WERI-Rb-1 (cell line): ENCODE measurements at regions not wholly inside any gene's neighbourhood (a gene's known extent, or its start where the extent isn't known, plus 50 kb on each side); places are given as distances from the start of the nearest gene placed in this dataset.

ENCODE experiments used
- DNase-seq: peaks from one replicate; pipeline ENCODE4 v3.0.0-alpha.2; 2020
- H3K27ac ChIP-seq: fragments of 250-450 bp; sonication (Bioruptor Pico); 2 replicates; pipeline ENCODE4 v1.5.1; 2020; ENCODE audit warnings: mild to moderate bottlenecking, moderate library complexity
- H3K27me3 ChIP-seq: fragments of 250-450 bp; sonication (Bioruptor Pico); 2 replicates; pipeline ENCODE4 v1.5.1; 2021; ENCODE audit warnings: mild to moderate bottlenecking, low read depth, moderate library complexity; ENCODE audit not compliant: insufficient read depth, severe bottlenecking
- H3K36me3 ChIP-seq: fragments of 250-450 bp; sonication (Bioruptor Pico); 2 replicates; pipeline ENCODE4 v1.5.1; 2020; ENCODE audit warnings: mild to moderate bottlenecking, moderate library complexity
- H3K4me3 ChIP-seq: 2 replicates; pipeline ENCODE4 v1.5.1; 2011; ENCODE audit warnings: low read depth, mild to moderate bottlenecking, control low read depth, low read length
- H3K9me3 ChIP-seq: fragments of 250-450 bp; sonication (Bioruptor Pico); 2 replicates; pipeline ENCODE4 v1.5.1; 2021; ENCODE audit warnings: mild to moderate bottlenecking, moderate library complexity; ENCODE audit not compliant: severe bottlenecking
- CTCF ChIP-seq: IDR thresholded peaks from 2 replicates; pipeline ENCODE4 v1.5.1; 2011; ENCODE audit warnings: low read depth, mild to moderate bottlenecking, control low read depth, inconsistent platforms, low read length

DNA sequence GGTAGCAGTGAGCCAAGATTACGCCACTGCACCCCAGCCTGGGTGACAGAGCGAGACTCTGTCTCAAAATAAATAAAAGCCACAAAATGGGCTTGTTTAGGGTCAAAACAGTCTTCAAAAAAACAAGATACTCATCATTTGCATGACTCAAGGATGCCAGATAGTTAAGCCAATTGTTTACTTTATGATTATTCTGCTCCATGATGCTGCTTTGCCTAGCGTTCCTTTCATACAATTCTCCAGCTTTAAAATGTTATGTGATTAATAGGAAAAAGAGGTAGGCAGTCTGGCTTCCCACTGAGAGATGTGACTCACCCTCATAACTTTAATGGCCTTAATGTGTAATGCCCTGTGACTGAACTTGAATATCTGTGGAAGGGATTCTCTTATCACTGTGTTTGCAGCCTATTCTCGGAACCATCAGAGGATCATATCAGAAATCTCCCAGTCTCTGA, 364.6 kb upstream of the TRPC7 start:
- Histone ChIP-seq H3K27ac (no peak overlapping the region), H3K9me3 (no peaks in the 10 kb centered on the region), H3K36me3 (no peaks in the 10 kb centered on the region), H3K27me3 (no peaks in the 10 kb centered on the region), H3K4me3 (no peak overlapping the region)
- no peak for TF ChIP-seq CTCF
- no peak for DNase-seq

- Histone ChIP-seq H3K36me3 (no peaks in the 10 kb centered on the region), H3K27ac (no peak overlapping the region), H3K27me3 (no peaks in the 10 kb centered on the region), H3K4me3 (no peak overlapping the region), H3K9me3 (no peaks in the 10 kb centered on the region)
- DNase-seq: no peak
- TF ChIP-seq CTCF: no peak
These were observed 361.2 kb upstream of the TRPC7 start for GRCh38 chr5:136726506-136726905.

GRCh38 chr5:136724161-136724560, 358.8 kb upstream of the TRPC7 start:
- Histone ChIP-seq H3K27me3 (no peaks in the 10 kb centered on the region), H3K4me3 (no peak overlapping the region), H3K9me3 (no peaks in the 10 kb centered on the region), H3K36me3 (no peaks in the 10 kb centered on the region), H3K27ac (no peak overlapping the region)
- no peak for DNase-seq
- TF ChIP-seq CTCF: no peak

DNA sequence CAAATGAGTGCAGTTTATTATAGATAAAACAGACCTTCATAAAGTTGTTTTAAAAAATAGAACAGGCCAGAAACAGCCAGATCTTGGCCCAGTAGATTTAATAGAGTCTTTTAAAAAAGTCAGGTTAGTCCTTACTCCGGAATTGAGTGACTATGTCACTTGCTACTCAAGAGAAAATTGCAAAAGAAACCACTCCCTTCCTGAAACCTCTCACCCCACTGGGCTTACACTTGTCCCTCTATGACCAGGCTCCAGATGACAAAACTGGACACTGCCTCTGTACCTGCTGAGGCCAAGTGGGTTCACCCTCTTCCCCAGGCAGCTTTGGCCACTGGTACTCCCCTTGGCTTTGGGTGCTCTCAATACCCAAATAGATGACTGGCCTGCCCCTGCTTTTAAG, 357.2 kb upstream of the TRPC7 start:
- H3K27ac ChIP-seq: no peak overlapping the region
- no peak overlapping the region for H3K4me3 ChIP-seq
- H3K36me3 ChIP-seq: no peaks in the 10 kb centered on the region
- no peak for DNase-seq
- no peaks in the 10 kb centered on the region for H3K9me3 ChIP-seq
- no peak for TF ChIP-seq CTCF
- no peaks in the 10 kb centered on the region for H3K27me3 ChIP-seq

DNA sequence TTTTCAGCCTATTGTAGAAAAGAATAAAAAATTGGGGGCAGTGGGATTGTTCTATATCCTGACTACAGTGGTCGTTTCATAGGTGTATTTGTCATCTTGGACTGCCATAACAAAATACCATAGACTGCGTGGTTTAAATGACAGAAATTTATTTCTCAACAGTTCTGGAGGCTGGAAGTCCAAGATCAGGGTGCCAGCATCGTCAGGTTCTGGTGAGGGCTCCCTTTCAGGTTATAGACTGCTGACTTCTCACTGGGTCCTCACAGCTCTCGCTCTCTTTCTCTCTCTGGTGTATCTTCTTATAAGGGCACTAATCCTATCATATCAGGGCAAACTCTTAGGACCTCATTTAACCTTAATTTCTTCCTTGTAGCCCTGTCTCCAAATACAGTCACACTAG, 356.7 kb upstream of the TRPC7 start:
- DNase-seq: no peak
- Histone ChIP-seq H3K36me3 (no peaks in the 10 kb centered on the region), H3K9me3 (no peaks in the 10 kb centered on the region), H3K27me3 (no peaks in the 10 kb centered on the region), H3K4me3 (no peak overlapping the region), H3K27ac (no peak overlapping the region)
- TF ChIP-seq CTCF: no peak

GRCh38 chr5:136720674-136721073, 355.3 kb upstream of the TRPC7 start:
- no peak for TF ChIP-seq CTCF
- DNase-seq: no peak
- H3K9me3 ChIP-seq: no peaks in the 10 kb centered on the region
- H3K4me3 ChIP-seq: no peak overlapping the region
- no peak overlapping the region for H3K27ac ChIP-seq
- no peaks in the 10 kb centered on the region for H3K36me3 ChIP-seq
- no peaks in the 10 kb centered on the region for H3K27me3 ChIP-seq
